SK-N-DZ (cell line): ENCODE measurements at regions not wholly inside any gene's neighbourhood (a gene's known extent, or its start where the extent isn't known, plus 50 kb on each side); places are given as distances from the start of the nearest gene placed in this dataset.

ENCODE experiments used
- DNase-seq: peaks from one replicate; pipeline ENCODE4 v3.0.0-alpha.2; 2015; ENCODE audit warnings: low spot score

- no peak for DNase-seq
These were observed 113.0 kb downstream of the MMRN1 start for GRCh38 chr4:90007494-90008167.

DNA sequence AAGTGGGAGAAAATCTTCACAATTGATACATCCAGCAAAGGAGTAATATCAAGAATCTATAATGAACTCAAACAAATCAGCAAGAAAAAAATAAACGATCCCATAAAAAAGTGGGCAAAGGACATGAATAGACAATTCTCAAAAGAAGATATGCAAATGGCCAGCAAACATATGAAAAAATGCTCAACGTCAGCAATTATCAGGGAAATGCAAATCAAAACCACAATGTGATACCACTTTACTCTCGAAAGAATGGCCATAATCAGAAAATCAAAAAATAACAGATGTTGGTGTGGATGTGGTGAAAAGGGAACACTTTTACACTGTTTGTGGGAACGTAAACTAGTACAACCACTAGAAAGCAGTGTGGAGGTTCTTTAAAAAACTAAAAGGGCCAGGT lies 114.3 kb upstream of the CCSER1 start:
- DNase-seq: no peak

GRCh38 chr4:90024519-90024918 lies 102.7 kb upstream of the CCSER1 start:
- peak; percentile 76 for DNase-seq

DNA sequence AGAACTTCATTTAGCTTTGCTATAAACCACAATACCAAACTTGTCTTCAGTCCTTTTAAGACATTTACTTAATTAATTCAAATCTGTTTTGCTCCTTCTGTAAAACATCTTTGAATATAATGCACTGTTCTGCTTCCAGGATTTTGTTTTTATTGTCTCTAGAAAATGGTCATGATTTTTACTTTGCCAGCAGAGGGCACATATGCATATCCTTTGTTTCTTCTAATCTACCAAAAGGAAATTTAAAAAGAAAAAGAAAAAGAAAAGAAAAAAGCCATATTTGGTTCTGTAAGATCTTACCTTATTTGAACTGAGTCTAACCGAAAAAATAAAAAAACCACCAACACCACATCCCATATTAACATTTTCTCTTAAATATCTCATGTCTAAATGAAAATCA lies 101.9 kb upstream of the CCSER1 start:
- DNase-seq: peak; percentile 48

DNA sequence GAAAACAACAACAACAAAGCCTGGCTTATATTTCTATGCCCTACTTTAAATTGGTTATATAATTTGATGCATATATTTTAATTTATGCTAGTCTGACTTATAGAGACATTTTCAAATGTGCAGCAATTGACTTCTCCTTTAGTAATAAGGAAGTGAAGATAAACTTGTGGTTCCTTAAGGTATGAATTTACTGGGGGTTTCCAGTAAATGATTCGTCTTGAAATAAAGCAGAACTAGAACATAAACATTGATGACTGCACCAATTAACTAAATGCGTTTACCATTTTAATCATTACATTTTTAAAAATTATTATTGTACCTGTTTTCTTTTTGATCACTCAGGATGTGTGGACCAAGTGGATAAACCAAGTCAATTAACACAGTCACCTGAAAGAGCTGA lies 99.6 kb upstream of the CCSER1 start:
- no peak for DNase-seq

GRCh38 chr4:90028460-90028859 lies 98.7 kb upstream of the CCSER1 start:
- no peak for DNase-seq

DNA sequence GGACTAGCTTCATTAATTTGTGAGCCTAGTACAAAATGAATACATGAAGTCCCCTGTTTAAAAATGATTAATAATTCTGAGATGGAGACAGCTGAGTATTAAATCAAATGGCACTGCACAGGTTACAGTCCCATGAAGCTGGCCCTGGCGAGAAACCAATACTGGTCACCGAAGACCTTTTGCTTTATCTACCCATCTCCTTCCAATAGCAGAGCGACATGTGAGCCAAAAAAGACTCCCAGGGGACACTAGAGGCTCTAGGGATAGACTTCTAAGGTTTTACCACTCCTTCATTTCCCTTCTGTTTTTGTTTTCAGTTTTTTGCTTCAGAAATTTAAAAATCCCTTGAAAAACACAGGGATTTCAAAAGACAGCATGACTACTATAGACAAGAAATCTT lies 97.0 kb upstream of the CCSER1 start:
- DNase-seq: no peak

DNA sequence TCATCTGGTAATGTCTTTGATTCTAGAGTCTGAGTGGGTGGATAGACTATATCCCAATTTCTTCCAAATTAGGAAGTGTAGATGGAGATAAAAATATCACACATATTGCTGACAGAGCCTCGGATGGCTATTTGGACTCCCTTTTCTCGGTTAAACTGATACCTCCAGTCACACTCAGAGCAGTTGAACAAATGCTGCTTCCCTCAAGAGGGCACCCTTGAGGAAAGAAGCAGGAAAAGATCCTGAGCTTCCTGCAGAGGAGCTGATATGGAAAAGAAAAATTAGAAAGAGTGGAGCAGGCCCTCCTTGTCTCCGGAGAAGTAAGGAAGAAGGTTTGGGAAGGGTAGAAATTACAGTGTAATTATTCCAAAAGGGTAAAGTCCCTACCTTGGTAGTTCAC lies 96.2 kb upstream of the CCSER1 start:
- DNase-seq: peak; percentile 42

DNA sequence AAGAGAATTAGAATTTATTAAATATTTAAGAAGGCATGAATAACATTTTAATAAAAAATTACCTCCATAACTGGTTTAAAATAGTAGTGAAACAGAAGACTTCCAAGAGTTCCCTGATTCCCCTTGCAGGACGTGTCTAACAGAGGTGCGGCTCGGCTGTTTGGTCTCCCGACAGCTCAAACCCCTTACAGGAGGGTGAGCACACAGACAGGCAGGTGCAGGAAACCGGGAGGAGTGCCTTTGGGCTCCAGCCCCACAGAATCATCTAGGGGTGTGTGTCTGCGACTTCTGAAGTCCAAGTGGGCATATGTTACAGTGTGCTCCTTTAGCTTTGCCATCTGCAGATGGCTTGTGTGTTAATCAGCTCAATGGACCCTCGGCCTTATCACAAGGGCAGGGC lies 88.1 kb upstream of the CCSER1 start:
- no peak for DNase-seq

DNA sequence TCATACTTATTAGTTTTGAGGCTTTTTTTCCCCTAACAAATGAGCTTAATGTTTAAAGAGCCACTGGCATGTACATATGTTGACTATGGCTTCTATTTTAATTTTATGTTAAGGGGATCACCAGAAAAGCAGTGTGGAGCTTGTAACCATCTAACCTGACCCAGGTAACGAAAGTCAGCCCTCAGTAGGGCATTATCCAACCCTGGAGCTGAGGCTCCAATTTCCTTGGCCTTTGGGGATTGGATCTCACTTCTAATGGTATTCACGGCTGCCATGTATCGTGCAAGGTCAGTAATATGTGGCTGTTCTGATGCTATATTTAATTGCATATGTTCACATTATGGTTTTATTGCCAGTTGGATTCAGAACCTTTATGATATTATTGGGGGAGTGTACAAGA lies 75.2 kb upstream of the CCSER1 start:
- no peak for DNase-seq

DNA sequence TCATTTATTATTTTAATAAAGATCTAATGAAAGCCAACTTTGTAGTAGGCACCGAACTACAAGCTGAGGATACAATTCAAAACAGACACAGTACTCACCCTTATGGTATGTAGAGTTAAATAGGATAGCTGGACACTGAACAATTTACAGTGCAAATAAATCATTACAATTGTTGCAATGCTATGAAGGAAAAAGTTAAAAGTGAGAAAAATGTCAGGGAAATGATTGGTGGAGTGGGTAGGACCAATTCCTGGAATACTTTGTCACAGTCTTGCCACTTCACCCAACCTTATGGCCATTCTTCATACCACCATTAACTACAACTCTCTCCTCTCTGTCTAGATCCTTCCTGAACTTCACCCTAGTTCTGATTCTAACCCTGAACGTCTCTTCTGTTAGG lies 70.1 kb upstream of the CCSER1 start:
- no peak for DNase-seq

GRCh38 chr4:90060039-90060438 lies 67.2 kb upstream of the CCSER1 start:
- DNase-seq: no peak

DNA sequence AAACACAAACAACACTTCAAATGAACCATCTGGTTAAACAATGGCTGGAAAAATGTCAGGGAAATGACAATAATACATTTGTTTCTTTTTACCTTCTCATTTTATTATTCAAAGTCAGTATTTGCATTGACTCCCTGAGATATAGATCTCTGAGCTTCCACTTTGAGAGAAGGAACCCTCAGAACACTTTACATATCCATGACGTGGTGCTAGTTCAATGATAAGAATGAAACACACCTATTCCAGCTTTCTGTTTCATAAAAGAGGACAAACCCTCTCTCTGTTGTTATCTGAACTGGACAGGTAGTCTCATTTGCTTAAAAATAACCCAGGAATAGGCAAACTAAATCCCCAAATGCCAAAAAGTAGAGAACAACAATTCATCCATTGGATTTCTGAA lies 65.3 kb upstream of the CCSER1 start:
- no peak for DNase-seq

DNA sequence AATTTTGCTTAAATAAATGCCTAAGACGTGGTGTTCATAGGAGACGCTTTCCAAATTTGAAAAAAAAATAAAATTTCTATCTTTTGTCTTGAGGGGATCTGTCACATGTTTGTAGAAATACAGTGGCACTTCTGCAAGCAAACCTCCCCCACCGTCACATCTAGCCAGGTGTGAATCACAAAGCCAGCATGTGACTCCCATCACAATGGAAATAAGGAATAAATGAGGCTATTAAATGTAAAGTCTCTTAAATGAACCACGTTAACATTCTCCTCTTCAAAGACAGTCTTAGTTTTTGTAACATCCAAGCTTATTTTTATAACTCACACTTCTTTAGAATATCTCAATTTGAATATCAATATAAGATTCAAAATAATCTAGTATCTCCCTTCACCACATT lies 63.0 kb upstream of the CCSER1 start:
- no peak for DNase-seq

DNA sequence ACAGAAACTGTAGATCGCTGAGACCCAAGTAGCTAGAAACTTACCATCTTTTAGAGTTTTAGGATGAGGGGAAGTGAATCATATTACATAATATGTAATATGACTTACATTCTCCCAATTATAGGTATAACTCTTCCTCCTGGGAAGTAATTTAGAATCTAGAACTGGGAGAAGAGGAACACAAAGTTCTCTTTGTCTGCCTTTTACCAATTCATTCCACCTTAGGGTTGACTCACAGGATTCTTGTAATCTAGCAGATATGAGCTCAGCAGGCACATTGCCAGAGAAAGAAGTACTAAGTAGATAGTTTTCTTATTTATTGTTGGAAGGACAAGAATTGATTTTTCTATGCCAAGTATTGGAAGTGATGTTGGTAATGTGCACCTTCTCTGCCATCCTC lies 58.0 kb upstream of the CCSER1 start:
- no peak for DNase-seq

GRCh38 chr4:90071289-90072235 lies 55.6 kb upstream of the CCSER1 start:
- DNase-seq: no peak

DNA sequence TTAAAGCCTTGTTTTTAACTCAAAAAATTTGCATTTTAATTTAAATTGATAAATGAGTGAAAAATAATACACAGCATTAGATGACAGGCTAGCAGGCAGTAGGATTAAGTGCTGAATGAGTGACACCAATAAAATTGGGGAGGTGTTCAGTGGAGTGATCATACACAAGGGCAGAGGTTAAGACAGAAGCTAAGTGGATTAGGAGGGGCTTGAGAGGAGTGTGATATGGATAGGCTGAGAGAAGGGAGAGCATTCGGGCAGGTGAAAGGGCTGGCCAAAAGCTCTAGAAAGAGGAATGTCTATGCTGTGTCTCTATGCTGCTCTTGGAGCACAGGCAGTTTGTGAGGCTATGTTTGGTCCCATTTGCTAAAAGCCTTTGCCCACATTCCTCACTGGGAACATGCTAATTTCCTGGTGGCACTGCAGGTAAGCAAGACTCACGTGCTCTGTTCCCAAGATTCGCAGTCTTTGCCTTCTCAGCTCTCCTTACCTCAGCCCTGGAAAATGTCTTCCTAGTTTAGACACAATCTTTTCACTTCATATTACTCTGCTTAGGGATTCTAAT lies 52.8 kb upstream of the CCSER1 start:
- no peak for DNase-seq
